GM23338 (cell line): ENCODE measurements at regions not wholly inside any gene's neighbourhood (a gene's known extent, or its start where the extent isn't known, plus 50 kb on each side); places are given as distances from the start of the nearest gene placed in this dataset.

Source experiments
- ATAC-seq: fragments of 200-7000 bp; cut with Tn5 transposase; 3 replicates; pipeline ENCODE4 v1.9.1; 2020
- DNase-seq: peaks from one replicate; pipeline ENCODE4 v3.0.0-alpha.2; 2015; ENCODE audit warnings: low spot score
- H2AFZ ChIP-seq: fragments of 200-600 bp; sonication (generic); 2 replicates; pipeline ENCODE4 v1.8.0; 2016; ENCODE audit warnings: antibody characterized with exemption, mild to moderate bottlenecking, moderate library complexity
- H3F3A ChIP-seq: fragments of 200-600 bp; sonication (generic); replicated peaks from 2 replicates; pipeline ENCODE4 v1.8.0; 2017; ENCODE audit warnings: antibody characterized with exemption, mixed run types, low read depth
- H3K27ac ChIP-seq: fragments of 200-600 bp; sonication (generic); 2 replicates; pipeline ENCODE4 v1.6.1; 2016; ENCODE audit warnings: low read depth
- H3K27me3 ChIP-seq: fragments of 200-600 bp; sonication (generic); 2 replicates; pipeline ENCODE4 v1.8.0; 2016; ENCODE audit warnings: mild to moderate bottlenecking, mixed run types, moderate library complexity; ENCODE audit not compliant: insufficient read depth
- H3K36me3 ChIP-seq: fragments of 200-600 bp; sonication (generic); 2 replicates; pipeline ENCODE4 v1.8.0; 2016; ENCODE audit warnings: mild to moderate bottlenecking; ENCODE audit not compliant: insufficient read depth
- H3K4me1 ChIP-seq: fragments of 200-600 bp; sonication (generic); 2 replicates; pipeline ENCODE4 v1.8.0; 2016; ENCODE audit warnings: mild to moderate bottlenecking, moderate library complexity; ENCODE audit not compliant: insufficient read depth
- H3K4me2 ChIP-seq: fragments of 200-600 bp; sonication (generic); 2 replicates; pipeline ENCODE4 v1.7.1; 2017; ENCODE audit warnings: mixed run types
- H3K4me3 ChIP-seq: fragments of 200-600 bp; sonication (generic); 2 replicates; pipeline ENCODE4 v1.6.1; 2016; ENCODE audit warnings: mixed run types
- H3K79me2 ChIP-seq: fragments of 200-600 bp; sonication (generic); replicated peaks from 2 replicates; pipeline ENCODE4 v1.8.0; 2017; ENCODE audit warnings: mild to moderate bottlenecking; ENCODE audit not compliant: insufficient read depth
- H3K9me2 ChIP-seq: fragments of 200-600 bp; sonication (generic); 2 replicates; pipeline ENCODE4 v1.8.0; 2017; ENCODE audit not compliant: insufficient read depth
- H4K20me1 ChIP-seq: fragments of 200-600 bp; sonication (generic); replicated peaks from 2 replicates; pipeline ENCODE4 v1.8.0; 2017; ENCODE audit warnings: mild to moderate bottlenecking; ENCODE audit not compliant: insufficient read depth
- H3K27ac Mint-ChIP-seq: 2 replicates; pipeline ENCODE4 v1.8.0; 2020; ENCODE audit warnings: inconsistent platforms, mild to moderate bottlenecking, moderate library complexity, mixed read lengths
- H3K27me3 Mint-ChIP-seq: 3 replicates; pipeline ENCODE4 v1.8.0; 2022; ENCODE audit warnings: low read depth, mild to moderate bottlenecking, moderate library complexity, mixed read lengths, inconsistent platforms; ENCODE audit not compliant: insufficient read depth, poor library complexity
- H3K36me3 Mint-ChIP-seq: 3 replicates; pipeline ENCODE4 v1.8.0; 2021; ENCODE audit warnings: low read depth, mild to moderate bottlenecking, inconsistent platforms, moderate library complexity, mixed read lengths
- H3K4me1 Mint-ChIP-seq: 3 replicates; pipeline ENCODE4 v1.8.0; 2020; ENCODE audit warnings: mild to moderate bottlenecking, inconsistent platforms, mixed read lengths
- H3K4me3 Mint-ChIP-seq: 3 replicates; pipeline ENCODE4 v1.8.0; 2021; ENCODE audit warnings: moderate library complexity, mild to moderate bottlenecking, inconsistent platforms, mixed read lengths
- H3K9me3 Mint-ChIP-seq: 3 replicates; pipeline ENCODE4 v1.8.0; 2020; ENCODE audit warnings: moderate library complexity, mild to moderate bottlenecking, inconsistent platforms, mixed read lengths
- CREB1 ChIP-seq: fragments of 250-450 bp; sonication (Bioruptor Pico); IDR thresholded peaks from 2 replicates; pipeline ENCODE4 v1.5.0; 2020; ENCODE audit warnings: low read depth, mild to moderate bottlenecking, moderate library complexity
- CTCF ChIP-seq, 2 experiments: fragments of 200-600 bp in 1 of 2; sonication (generic) in 1 of 2; conservative IDR thresholded peaks; 2 replicates each; pipeline versions ENCODE4 v1.5.1 to v1.6.1; 2016 to 2017; ENCODE audit warnings: antibody characterized with exemption in 2 of 2, low read depth in 2 of 2, mild to moderate bottlenecking in 2 of 2, moderate library complexity in 1 of 2
- ETS1 ChIP-seq: IDR thresholded peaks from 2 replicates; pipeline ENCODE4 v1.6.1; 2016; ENCODE audit warnings: antibody characterized with exemption
- EZH2 ChIP-seq: fragments of 200-600 bp; sonication (generic); IDR thresholded peaks from one replicate; pipeline ENCODE4 v1.8.0; 2017; ENCODE audit warnings: antibody characterized with exemption, mild to moderate bottlenecking, low read depth; ENCODE audit not compliant: unreplicated experiment
- EZH2phosphoT487 ChIP-seq: fragments of 200-600 bp; sonication (generic); IDR thresholded peaks from one replicate; pipeline ENCODE4 v1.8.1; 2018; ENCODE audit warnings: antibody characterized with exemption; ENCODE audit not compliant: unreplicated experiment
- JUNB ChIP-seq: IDR thresholded peaks from one replicate; pipeline ENCODE4 v1.6.1; 2016; ENCODE audit warnings: antibody characterized with exemption; ENCODE audit not compliant: unreplicated experiment
- POLR2AphosphoS5 ChIP-seq: IDR thresholded peaks from 2 replicates; pipeline ENCODE4 v1.6.1; 2016; ENCODE audit warnings: antibody characterized with exemption, low read depth
- REST ChIP-seq: IDR thresholded peaks from one replicate; pipeline ENCODE4 v1.6.1; 2018; ENCODE audit warnings: antibody characterized with exemption; ENCODE audit not compliant: unreplicated experiment
- STAT1 ChIP-seq: IDR thresholded peaks from one replicate; pipeline ENCODE4 v1.6.1; 2016; ENCODE audit warnings: antibody characterized with exemption; ENCODE audit not compliant: unreplicated experiment
- ZNF114 ChIP-seq: fragments of 250-450 bp; sonication (Bioruptor Pico); IDR thresholded peaks from 2 replicates; pipeline ENCODE4 v1.5.0; 2020; ENCODE audit warnings: mild to moderate bottlenecking, moderate library complexity
- ZNF331 ChIP-seq: fragments of 250-450 bp; sonication (Bioruptor Pico); IDR thresholded peaks from 2 replicates; pipeline ENCODE4 v1.5.0; 2020; ENCODE audit warnings: low read depth, mild to moderate bottlenecking, moderate library complexity

GRCh38 chr4:167885872-167886271, 206.5 kb upstream of the ANXA10 start:
- Histone ChIP-seq H3K4me2 (no peak overlapping the region), H3K27ac (no peak overlapping the region), H2AFZ (no peak overlapping the region), H3K27me3 (no peaks in the 10 kb centered on the region), H4K20me1 (no peaks in the 10 kb centered on the region), H3F3A (no peaks in the 10 kb centered on the region), H3K9me2 (no peaks in the 10 kb centered on the region), H3K79me2 (no peaks in the 10 kb centered on the region), H3K4me1 (no peaks in the 10 kb centered on the region), H3K4me3 (no peak overlapping the region), H3K36me3 (no peaks in the 10 kb centered on the region)
- H3K4me3 Mint-ChIP-seq, result no peak overlapping the region
- TF ChIP-seq STAT1, result no peak
- no peak overlapping the region for H3K27ac Mint-ChIP-seq
- H3K4me1 Mint-ChIP-seq, result peaks cover 9% of the 10 kb centered on the region
- ATAC-seq (no peak), DNase-seq (no peak)
- H3K36me3 Mint-ChIP-seq, result peaks cover 20% of the 10 kb centered on the region
- peaks cover 28% of the 10 kb centered on the region for H3K9me3 Mint-ChIP-seq
- H3K27me3 Mint-ChIP-seq, result no peaks in the 10 kb centered on the region

- H3K4me2 ChIP-seq, result no peak overlapping the region
- H3F3A ChIP-seq, result no peaks in the 10 kb centered on the region
- Mint-ChIP-seq H3K36me3 (peaks cover 20% of the 10 kb centered on the region), H3K4me1 (no peaks in the 10 kb centered on the region), H3K27me3 (no peaks in the 10 kb centered on the region), H3K4me3 (no peak overlapping the region), H3K9me3 (peaks cover 28% of the 10 kb centered on the region), H3K27ac (no peak overlapping the region)
- H3K36me3 ChIP-seq, result no peaks in the 10 kb centered on the region
- no peaks in the 10 kb centered on the region for H3K79me2 ChIP-seq
- no peaks in the 10 kb centered on the region for H3K9me2 ChIP-seq
- H3K4me3 ChIP-seq, result no peak overlapping the region
- ATAC-seq (no peak), DNase-seq (no peak)
- no peak overlapping the region for H2AFZ ChIP-seq
- no peaks in the 10 kb centered on the region for H4K20me1 ChIP-seq
- H3K27ac ChIP-seq, result no peak overlapping the region
- no peaks in the 10 kb centered on the region for H3K27me3 ChIP-seq
- no peaks in the 10 kb centered on the region for H3K4me1 ChIP-seq
- no peak for TF ChIP-seq JUNB
- TF ChIP-seq REST, result no peak
- TF ChIP-seq ZNF114 (CRISPR knock-in tag), result no peak
- no peak for TF ChIP-seq EZH2phosphoT487
- TF ChIP-seq ZNF331 (CRISPR knock-in tag), result no peak
- no peak for TF ChIP-seq CTCF (conservative IDR thresholded peaks at IDR 0.05; ENCODE audit: low read depth in 2 of 2)
- TF ChIP-seq CREB1 (CRISPR knock-in tag), result no peak
- TF ChIP-seq STAT1, result no peak
- TF ChIP-seq ETS1, result no peak
- TF ChIP-seq POLR2AphosphoS5, result no peak
- TF ChIP-seq EZH2, result no peak
Observed at GRCh38 chr4:167887726-167888125, 204.6 kb upstream of the ANXA10 start.
